ENCODE measurements at regions not wholly inside any gene's neighbourhood (a gene's known extent, or its start where the extent isn't known, plus 50 kb on each side); places are given as distances from the start of the nearest gene placed in this dataset.

- Mint-ChIP-seq H3K4me1 (peaks cover 53% of the 10 kb centered on the region), H3K36me3 (no peaks in the 10 kb centered on the region), H3K27me3 (no peaks in the 10 kb centered on the region), H3K9me3 (no peaks in the 10 kb centered on the region), H3K27ac (peak overlapping the region; percentile 93), H3K4me3 (peak overlapping the region; percentile 76)
- peak; percentile 95 for ATAC-seq
These were observed 242.7 kb downstream of the BCOR start for GRCh38 chrX:39854772-39855747.

DNA sequence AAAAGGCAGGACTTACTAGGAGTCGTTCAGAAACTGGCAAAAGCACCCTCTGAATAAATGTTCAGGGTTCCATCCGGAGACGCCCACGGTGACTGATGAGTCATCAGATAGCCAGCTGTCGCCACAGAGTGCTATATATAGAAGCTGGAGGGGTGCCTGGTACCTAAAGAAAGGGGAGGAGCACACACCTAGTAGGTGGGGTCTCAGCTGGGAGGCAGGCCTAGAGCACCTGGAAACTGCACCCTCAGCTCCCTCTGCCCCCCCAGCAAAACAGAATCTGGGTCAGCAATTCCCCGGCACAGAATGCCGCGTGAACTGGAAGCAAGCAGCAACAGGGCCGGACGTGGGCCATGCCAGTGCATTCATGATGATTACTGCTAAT, 242.0 kb downstream of the BCOR start:
- Mint-ChIP-seq H3K27me3 (no peaks in the 10 kb centered on the region), H3K27ac (peak overlapping the region; percentile 93), H3K4me3 (peak overlapping the region; percentile 76), H3K4me1 (peaks cover 58% of the 10 kb centered on the region), H3K36me3 (no peaks in the 10 kb centered on the region), H3K9me3 (no peaks in the 10 kb centered on the region)
- ATAC-seq = peak; percentile 83

DNA sequence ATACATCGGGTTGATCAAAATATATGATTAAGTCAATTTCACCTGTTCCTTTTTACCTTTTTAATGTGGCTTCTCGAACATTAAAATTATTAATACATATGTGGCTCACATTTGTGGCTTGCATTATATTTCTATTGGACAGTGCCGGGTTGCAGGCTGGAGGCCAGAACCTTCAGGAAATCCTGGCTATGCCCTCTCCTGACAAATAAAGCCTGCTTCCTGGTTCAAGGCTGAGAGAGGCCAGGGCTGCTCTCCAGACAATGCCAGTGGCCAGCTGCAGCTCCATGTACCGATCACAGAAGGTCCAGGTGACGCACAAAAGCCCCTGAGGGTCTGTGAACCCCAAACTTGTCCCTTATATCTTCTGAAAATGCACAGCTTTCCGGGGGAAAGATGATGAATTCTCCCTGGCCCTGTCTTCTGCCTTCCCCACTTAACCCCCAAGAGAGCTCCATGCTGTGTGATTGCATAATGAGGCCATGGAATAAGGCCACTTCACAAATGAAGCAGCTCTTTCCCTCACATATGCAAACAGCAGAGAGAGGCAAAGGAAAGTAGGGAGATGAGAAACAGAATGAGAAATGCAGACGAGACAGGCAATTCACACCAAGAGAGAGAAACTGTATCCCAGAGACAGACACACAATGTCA, 241.2 kb downstream of the BCOR start:
- Mint-ChIP-seq H3K4me3 (no peak overlapping the region), H3K4me1 (peaks cover 67% of the 10 kb centered on the region), H3K36me3 (no peaks in the 10 kb centered on the region), H3K9me3 (no peaks in the 10 kb centered on the region), H3K27ac (peak overlapping the region; percentile 93), H3K27me3 (no peaks in the 10 kb centered on the region)
- ATAC-seq = no peak

DNA sequence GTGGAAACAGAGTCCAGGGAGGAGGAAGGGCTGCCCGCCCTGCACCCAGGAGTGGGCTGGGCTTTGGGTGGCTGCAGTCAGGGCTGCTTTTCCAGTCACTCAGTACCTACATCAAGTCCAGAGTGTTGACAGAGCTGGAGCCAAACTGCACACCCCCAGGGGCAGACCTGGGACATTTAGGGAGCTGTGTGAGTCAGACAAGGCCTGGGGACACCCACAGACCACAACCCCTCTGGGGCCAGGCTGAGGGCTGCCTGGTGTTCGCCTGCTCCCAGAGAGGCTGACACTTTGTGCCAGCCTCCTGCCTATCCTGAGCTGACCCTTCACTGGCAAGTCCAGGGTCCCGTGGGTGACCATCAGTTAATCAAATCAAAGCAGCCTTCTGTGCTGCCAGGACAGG, 240.0 kb downstream of the BCOR start:
- Mint-ChIP-seq H3K27me3 (no peaks in the 10 kb centered on the region), H3K9me3 (no peaks in the 10 kb centered on the region), H3K4me3 (no peak overlapping the region), H3K4me1 (peaks cover 67% of the 10 kb centered on the region), H3K36me3 (no peaks in the 10 kb centered on the region), H3K27ac (peak overlapping the region; percentile 64)
- ATAC-seq = no peak

- peak; percentile 81 for ATAC-seq
- Mint-ChIP-seq H3K27ac (peak overlapping the region; percentile 85), H3K27me3 (no peaks in the 10 kb centered on the region), H3K4me3 (peak overlapping the region; percentile 23), H3K36me3 (no peaks in the 10 kb centered on the region), H3K9me3 (no peaks in the 10 kb centered on the region), H3K4me1 (peaks cover 46% of the 10 kb centered on the region)
These were observed 237.5 kb downstream of the BCOR start for GRCh38 chrX:39859991-39860861.

GRCh38 chrX:39862963-39863362, 234.8 kb downstream of the BCOR start:
- H3K9me3 Mint-ChIP-seq = no peaks in the 10 kb centered on the region
- no peak overlapping the region for H3K27ac Mint-ChIP-seq
- H3K27me3 Mint-ChIP-seq = no peaks in the 10 kb centered on the region
- ATAC-seq = no peak
- no peaks in the 10 kb centered on the region for H3K36me3 Mint-ChIP-seq
- H3K4me1 Mint-ChIP-seq = peaks cover 23% of the 10 kb centered on the region
- no peak overlapping the region for H3K4me3 Mint-ChIP-seq

DNA sequence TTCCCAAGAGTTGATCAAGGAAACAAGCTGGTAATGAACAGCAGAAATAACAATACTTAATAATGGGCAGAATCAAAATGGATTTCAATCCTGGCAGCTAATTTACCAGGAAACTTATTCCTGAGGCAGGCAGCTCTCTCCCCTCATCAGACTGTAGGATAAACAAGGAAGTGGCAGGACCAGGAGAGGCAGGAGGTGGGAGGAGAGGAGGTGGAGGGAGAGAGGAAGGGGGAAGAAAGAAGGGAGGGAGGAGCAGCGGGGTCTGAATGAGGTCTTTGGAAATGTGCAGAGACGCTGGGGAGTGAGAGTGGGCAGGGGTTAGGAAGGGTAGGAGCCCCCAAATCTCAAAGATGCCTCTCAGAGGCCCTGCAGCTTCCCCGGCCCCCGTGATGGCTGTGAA, 231.5 kb downstream of the BCOR start:
- Mint-ChIP-seq H3K36me3 (no peaks in the 10 kb centered on the region), H3K27ac (peak overlapping the region; percentile 22)

GRCh38 chrX:39869846-39870601, 227.7 kb downstream of the BCOR start:
- H3K27ac Mint-ChIP-seq = no peak overlapping the region
- no peak for ATAC-seq
- peaks cover 14% of the 10 kb centered on the region for H3K4me1 Mint-ChIP-seq
- H3K9me3 Mint-ChIP-seq = no peaks in the 10 kb centered on the region
- no peaks in the 10 kb centered on the region for H3K36me3 Mint-ChIP-seq
- no peak overlapping the region for H3K4me3 Mint-ChIP-seq
- peaks cover 8% of the 10 kb centered on the region for H3K27me3 Mint-ChIP-seq

More for the DNA sequence above, 231.5 kb downstream of the BCOR start:
- no peak for ATAC-seq
- Mint-ChIP-seq H3K9me3 (no peaks in the 10 kb centered on the region), H3K4me3 (no peak overlapping the region), H3K27me3 (no peaks in the 10 kb centered on the region), H3K4me1 (peaks cover 4% of the 10 kb centered on the region)

DNA sequence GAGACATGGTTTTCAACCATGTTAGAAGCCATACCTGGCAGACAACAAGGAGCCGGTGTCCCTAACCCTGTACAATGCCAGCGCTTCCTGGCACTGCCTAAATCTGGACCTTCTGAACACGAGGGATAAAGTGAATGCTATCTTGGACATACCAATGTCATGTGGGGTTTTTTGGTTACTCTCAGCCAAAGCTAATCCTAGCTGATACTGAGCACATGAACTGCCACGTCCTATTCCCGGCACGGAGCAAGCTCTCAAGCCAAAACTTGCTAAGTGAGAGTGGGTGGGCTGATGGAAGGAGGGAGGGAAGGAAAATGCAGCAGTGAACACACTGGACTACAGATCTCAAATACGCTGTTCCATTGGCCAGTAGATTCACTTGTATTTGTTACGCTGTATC, 226.1 kb downstream of the BCOR start:
- no peak overlapping the region for H3K4me3 Mint-ChIP-seq
- H3K4me1 Mint-ChIP-seq = peaks cover 15% of the 10 kb centered on the region
- no peak for ATAC-seq
- no peak overlapping the region for H3K27ac Mint-ChIP-seq
- no peaks in the 10 kb centered on the region for H3K36me3 Mint-ChIP-seq
- H3K9me3 Mint-ChIP-seq = no peaks in the 10 kb centered on the region
- H3K27me3 Mint-ChIP-seq = peaks cover 12% of the 10 kb centered on the region

GRCh38 chrX:39873117-39873516, 224.6 kb downstream of the BCOR start:
- Mint-ChIP-seq H3K9me3 (no peaks in the 10 kb centered on the region), H3K27ac (no peak overlapping the region), H3K36me3 (no peaks in the 10 kb centered on the region), H3K4me3 (no peak overlapping the region), H3K4me1 (peaks cover 15% of the 10 kb centered on the region), H3K27me3 (peaks cover 16% of the 10 kb centered on the region)
- no peak for ATAC-seq

- peak; percentile 95 for ATAC-seq
- Mint-ChIP-seq H3K9me3 (no peaks in the 10 kb centered on the region), H3K4me3 (no peak overlapping the region), H3K4me1 (peaks cover 15% of the 10 kb centered on the region), H3K27me3 (peaks cover 16% of the 10 kb centered on the region), H3K36me3 (no peaks in the 10 kb centered on the region), H3K27ac (peak overlapping the region; percentile 84)
These were observed 223.4 kb downstream of the BCOR start for GRCh38 chrX:39874202-39874816.

GRCh38 chrX:39875834-39876628, 221.7 kb downstream of the BCOR start:
- Mint-ChIP-seq H3K27ac (peak overlapping the region; percentile 35), H3K27me3 (peaks cover 16% of the 10 kb centered on the region), H3K4me3 (no peak overlapping the region), H3K9me3 (no peaks in the 10 kb centered on the region), H3K36me3 (no peaks in the 10 kb centered on the region), H3K4me1 (peaks cover 15% of the 10 kb centered on the region)
- no peak for ATAC-seq

DNA sequence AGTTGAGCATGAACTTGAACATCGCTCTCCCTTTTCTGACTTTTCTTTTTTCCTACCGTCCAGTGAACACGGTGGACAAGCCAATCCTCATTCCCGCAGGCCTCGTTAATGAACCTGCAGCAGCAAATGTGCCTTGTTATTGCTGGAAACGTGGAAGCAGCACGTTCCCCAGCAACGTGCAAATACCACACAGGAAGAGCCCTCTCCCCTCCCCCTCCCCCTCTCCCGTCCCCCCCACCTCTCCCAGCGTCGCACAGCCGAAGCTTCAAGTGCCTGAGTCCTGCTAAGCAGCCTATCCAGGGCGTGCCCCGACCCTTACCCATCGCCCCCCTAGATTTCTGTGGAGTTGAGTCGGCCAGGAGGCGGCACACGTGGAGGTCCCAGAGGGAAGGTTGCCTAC, 219.9 kb downstream of the BCOR start:
- ATAC-seq = no peak
- Mint-ChIP-seq H3K27me3 (peaks cover 11% of the 10 kb centered on the region), H3K4me3 (no peak overlapping the region), H3K9me3 (no peaks in the 10 kb centered on the region), H3K36me3 (no peaks in the 10 kb centered on the region), H3K4me1 (peaks cover 13% of the 10 kb centered on the region), H3K27ac (no peak overlapping the region)

Data from stimulated activated memory B cell treated with anti-CD40 and anti-IgM and Interleukin-4, amounts not matched to agents 10 μg/mL and 1 μg/mL and 100 μg/mL, for 72 hours (primary cell).